CD4-positive, alpha-beta T cell treated with Interleukin-17A for 4 hours (primary cell): ENCODE measurements at regions not wholly inside any gene's neighbourhood (a gene's known extent, or its start where the extent isn't known, plus 50 kb on each side); places are given as distances from the start of the nearest gene placed in this dataset.
"Not testable (repeated sequence)": the region's sequence is repeated elsewhere in the genome, so short reads cannot be mapped to it uniquely, and the experiment has no call there.

Source experiments
- DNase-seq: peaks from one replicate; pipeline ENCODE4 v3.0.0-alpha.2; 2020; ENCODE audit warnings: mixed read lengths

- no peak for DNase-seq
These were observed 305.2 kb downstream of the RAB38 start for GRCh38 chr11:87870086-87870485.

DNA sequence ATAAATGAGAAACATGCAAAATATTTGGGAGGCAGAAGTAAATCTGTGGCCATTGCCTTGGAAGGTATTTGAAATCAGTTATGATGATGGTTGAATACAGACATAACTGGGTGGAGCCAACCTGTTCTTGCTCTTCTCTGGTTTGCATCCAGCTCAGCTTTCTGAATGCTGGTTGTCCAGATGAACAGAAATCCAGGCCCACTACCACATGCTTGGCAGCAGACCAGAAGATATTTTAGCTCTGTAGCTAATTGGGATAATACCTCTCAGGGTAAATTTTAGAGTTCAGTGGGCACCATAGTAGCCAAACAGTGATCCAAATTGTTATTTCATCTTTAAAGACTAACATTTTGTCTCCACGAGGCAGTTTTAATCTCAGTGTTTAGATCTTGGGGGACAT lies 308.3 kb downstream of the RAB38 start:
- no peak for DNase-seq

GRCh38 chr11:87861030-87861429 lies 314.2 kb downstream of the RAB38 start:
- no peak for DNase-seq

GRCh38 chr11:87859636-87860035 lies 315.6 kb downstream of the RAB38 start:
- DNase-seq, result no peak

- DNase-seq, result no peak
These were observed 323.4 kb downstream of the RAB38 start for GRCh38 chr11:87851827-87852226.

DNA sequence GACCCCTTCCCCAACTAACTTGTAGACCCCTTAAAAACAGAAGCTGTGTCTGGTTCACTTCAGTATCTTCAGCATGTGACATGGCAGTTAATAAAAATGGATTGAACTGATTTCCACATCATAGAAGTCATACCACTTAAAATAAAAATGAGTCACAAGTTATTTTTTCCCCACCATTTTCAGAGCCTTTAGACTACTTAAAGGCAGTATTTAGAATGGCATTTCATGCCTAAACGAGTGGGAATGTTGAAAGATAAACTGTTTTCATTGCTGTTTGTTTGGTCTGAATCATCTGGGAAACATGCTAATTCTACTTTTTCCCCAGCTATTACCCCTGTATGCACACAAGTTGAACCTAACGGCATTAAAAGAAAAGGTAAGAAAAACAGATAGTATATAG lies 324.0 kb downstream of the RAB38 start:
- DNase-seq, result no peak

GRCh38 chr11:87849216-87849615 lies 326.0 kb downstream of the RAB38 start:
- DNase-seq, result no peak

- no peak for DNase-seq
These were observed 334.5 kb downstream of the RAB38 start for GRCh38 chr11:87840786-87841185.

DNA sequence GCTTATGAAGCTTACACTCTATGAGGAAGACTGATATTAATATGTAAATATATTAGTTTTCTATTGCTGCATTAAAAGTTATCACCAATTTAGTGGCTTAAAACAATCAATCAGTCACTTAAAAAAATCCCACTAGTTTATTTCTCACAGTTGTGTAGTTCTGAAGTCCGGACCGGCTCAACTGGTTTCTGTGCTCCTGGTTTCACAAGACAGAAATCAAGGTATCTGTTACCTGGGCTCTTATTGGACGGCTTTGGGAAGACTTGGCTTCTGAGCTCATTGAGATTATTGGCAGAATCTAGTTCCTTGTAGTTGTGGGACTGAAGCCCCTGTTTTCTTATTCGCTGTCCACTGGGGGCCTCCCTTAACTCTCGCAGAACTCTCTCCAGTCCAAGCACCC lies 343.0 kb downstream of the RAB38 start:
- no peak for DNase-seq

DNA sequence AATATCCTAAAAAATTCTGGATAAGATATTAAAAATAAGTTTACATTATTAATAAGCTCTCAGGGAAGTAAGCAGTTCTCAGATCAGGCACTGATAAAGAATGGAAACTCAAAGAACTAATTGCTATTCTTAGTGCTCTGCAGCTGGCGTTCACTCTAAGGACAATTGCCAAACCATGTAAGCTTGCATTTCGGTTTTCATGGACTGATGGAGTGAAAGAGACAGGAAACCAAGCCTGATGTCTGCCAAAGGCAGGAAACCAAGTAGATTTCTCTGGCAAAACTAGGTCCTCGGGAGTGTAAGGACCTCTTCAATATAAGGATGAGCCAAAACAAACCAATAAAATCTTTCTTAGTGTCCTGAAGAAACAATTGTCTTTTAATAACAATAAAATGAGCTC lies 355.2 kb downstream of the RAB38 start:
- DNase-seq, result no peak

DNA sequence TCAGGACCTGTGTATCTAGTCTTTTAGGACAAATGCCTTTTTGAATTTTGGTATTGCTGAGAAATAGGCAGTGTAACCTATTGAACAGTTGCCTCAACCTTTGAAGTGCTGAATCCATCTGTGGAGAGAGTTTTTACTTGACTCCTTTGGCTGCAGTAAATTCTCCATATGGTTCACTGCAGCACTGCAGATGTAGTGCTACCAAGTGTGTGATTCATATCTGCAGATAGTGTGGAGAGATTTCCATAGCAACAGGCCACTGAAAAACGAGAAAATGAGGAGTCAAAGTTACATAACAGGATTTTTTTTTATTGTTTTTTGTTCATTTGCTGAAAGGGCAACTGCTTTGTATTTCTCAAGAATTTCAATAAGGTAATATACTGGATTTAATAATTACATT lies 356.1 kb downstream of the RAB38 start:
- no peak for DNase-seq

DNA sequence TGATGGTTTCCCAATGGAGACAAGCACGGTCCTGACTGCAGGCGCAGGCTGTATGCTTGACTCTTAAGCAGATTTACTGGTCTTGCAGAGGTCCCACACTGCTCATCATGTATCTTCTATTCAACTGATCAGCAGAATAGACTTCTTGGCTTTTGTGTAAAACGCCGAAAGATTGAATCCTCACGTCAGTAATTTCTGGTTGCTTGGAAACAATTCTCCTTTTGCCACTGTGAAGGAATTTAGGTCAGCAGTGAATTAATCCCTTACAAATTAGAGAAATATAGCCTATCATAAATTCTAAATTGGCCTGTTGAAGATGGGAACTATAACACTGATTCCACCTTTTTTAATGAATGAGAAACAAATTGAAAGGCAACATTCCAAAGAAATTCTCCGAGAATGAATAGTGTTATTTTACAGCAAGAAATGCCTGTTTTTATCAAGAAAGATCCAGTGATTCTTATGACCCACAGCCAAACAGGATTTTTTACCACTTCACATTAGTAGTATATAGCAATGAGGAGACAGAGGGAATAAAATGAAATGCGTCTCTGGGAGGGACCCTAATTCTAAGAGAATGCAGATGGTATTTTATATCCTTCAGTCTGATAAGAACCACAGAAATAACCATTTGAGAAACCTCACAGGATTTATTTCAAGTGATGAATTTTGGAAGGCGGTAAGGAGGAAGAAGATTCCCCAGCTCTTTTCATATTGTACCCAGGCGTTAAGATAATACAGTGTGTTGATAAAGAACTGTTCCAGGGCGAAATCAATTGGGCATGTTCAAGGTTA lies 362.5 kb downstream of the RAB38 start:
- no peak for DNase-seq

DNA sequence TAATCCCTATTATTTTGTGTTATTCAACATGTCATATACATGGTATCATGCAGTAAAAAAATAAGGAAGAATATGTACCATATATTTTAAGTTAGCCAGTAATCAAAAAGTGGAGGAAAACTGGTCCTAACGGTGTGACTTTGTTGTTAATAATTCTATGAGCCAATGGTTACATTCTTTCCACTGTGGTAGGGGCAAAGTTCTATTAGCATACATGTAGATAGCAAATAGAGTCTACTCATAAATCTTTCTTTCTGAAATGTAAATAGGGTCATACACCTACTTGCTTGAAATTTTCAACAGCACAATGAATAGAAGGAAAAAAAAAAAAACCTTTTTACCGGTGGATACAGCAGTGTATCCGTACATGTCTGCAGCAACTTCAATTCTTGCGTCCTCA lies 364.8 kb downstream of the RAB38 start:
- DNase-seq, result no peak

- no peak for DNase-seq
These were observed 366.0 kb downstream of the RAB38 start for GRCh38 chr11:87809256-87809655.

- no peak for DNase-seq
These were observed 371.1 kb downstream of the RAB38 start for GRCh38 chr11:87804176-87804575.

DNA sequence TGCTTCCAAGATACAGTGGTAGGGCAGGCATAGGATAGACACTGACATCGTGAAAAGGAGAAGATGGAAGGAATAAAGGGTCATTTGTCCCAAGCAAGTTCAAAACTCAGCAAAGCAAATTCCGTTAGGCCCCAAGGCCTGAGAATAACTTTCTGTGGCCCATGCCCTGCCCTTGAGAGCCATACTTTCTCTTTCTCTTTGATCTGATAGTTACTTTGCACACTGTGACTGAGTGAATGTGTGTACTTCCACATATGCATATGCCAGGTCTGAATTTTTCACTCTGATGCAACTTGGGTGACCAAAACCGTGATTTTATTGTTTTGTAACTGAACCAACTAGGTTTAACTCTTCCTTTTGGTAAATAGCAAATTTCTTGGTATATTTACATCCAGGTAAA lies 371.5 kb downstream of the RAB38 start:
- no peak for DNase-seq

GRCh38 chr11:87784862-87785261 lies 390.4 kb downstream of the RAB38 start:
- DNase-seq, result not testable (repeated sequence)

DNA sequence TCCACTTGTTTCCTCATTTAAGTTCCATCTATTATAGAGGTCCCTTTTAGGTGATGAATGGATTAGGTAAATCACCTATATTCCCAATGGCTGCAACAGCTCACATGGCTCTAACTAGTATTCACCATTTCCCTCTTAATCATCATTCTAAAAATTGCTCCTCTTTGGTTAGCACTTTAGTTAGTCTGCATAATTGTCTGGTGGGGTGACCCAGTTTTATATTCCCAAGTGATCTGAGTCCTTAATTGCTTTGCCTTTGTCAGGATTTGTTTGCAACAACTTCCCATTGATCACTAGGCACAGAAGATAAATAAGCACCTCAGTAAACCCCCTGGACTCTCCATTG lies 395.2 kb downstream of the RAB38 start:
- no peak for DNase-seq

DNA sequence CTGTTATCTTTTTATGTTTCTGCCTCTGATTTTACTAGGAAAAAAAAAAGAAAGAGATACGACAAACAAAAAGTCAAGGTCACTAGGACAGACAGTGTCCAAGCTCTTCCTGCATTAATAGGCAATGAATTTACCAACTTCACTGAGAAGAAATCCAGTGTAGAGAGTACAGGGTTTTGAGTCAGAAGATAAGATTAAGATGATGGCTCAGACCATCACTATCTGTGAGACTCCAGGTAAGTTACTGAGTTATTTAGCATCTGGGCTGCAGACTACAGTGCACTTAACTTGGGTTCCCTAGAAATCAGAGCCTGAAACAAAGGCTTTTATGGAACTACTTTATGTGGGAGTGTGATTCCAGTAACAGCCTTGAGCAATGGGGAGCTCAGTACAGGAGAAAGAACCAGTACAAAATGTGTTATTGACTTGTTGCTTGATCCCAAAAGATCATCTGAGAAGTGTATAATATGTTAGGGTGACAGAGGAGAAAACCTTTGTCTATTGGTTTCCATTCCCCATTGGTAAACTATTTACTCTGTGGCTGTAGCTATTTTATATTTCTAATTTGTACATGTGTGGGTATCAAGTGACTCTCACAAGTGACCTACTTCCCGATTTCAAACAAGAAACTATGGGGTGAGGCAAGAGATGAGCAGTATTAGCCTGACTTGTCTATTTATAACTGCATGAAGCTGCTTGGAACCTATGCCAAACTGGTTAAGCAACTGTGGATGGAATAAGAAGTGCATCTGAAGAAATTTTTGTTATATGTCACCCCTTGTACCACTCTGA lies 395.8 kb downstream of the RAB38 start:
- DNase-seq, result no peak

- DNase-seq, result no peak
These were observed 396.9 kb downstream of the RAB38 start for GRCh38 chr11:87778357-87778756.

GRCh38 chr11:87775036-87775435 lies 400.2 kb downstream of the RAB38 start:
- no peak for DNase-seq

GRCh38 chr11:87769661-87770060 lies 405.6 kb downstream of the RAB38 start:
- no peak for DNase-seq

- no peak for DNase-seq
These were observed 407.6 kb downstream of the RAB38 start for GRCh38 chr11:87767615-87768014.

DNA sequence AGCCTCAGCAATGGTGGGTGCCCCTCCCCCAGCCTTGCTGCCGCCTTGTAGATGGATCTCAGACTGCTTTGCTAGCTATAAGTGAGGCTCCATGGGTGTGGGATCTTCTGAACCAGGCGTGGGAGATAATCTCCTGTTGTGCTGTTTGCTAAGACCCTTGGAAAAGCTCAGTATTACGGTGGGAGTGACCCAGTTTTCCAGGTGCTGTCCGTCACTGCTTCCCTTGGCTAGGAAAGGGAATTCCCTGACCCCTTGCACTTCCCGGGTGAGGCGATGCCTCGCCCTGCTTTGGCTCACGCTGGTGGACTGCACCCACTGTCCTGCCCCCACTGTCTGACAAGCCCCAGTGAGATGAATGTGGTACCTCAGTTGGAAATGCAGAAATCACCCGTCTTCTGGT lies 411.2 kb downstream of the RAB38 start:
- DNase-seq, result not testable (repeated sequence)

DNA sequence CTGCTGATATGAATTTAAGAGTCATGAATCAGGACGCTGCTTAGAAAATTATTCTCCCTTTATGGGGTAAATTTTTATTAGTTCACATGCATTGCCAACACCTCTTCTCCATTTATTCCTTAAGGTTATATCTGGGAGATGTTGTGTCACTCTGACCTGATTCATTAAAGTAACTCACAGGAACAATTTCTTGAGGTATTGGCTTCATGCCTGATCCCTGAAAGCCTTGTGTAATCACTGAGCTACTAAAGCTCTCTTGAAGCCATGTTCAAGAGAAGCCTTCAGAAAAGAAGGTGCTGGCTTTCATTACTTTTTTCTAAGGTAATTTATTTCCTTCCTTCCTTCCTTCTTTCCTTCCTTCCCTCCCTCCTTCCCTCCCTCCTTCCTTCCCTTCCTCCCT lies 420.6 kb downstream of the RAB38 start:
- DNase-seq, result no peak
